ENCODE measurements at regions not wholly inside any gene's neighbourhood (a gene's known extent, or its start where the extent isn't known, plus 50 kb on each side); places are given as distances from the start of the nearest gene placed in this dataset.

- Histone ChIP-seq H3K27ac (replicated peaks) (no peak overlapping the region), H3K36me3 (no peaks in the 10 kb centered on the region), H3K9me3 (replicated peaks) (peaks cover 15% of the 10 kb centered on the region), H3K4me3 (no peak overlapping the region), H3K27me3 (ENCODE audit: low read depth) (peaks cover 13% of the 10 kb centered on the region), H3K4me1 (no peaks in the 10 kb centered on the region)
- DNase-seq, result no peak
- intact Hi-C loops (cut with micrococcal nuclease), result no loop called here
- no peak for TF ChIP-seq CTCF (IDR thresholded peaks at IDR 0.05; ENCODE audit: borderline replicate concordance)
Measured at GRCh38 chr11:2083411-2083810, 55.8 kb downstream of the IGF2 start.

- no peak overlapping the region for H3K27ac ChIP-seq (replicated peaks)
- DNase-seq, result no peak
- no peaks in the 10 kb centered on the region for H3K9me3 ChIP-seq (replicated peaks)
- H3K27me3 ChIP-seq (ENCODE audit: low read depth), result peaks cover 25% of the 10 kb centered on the region
- no peak overlapping the region for H3K4me3 ChIP-seq
- H3K4me1 ChIP-seq, result no peaks in the 10 kb centered on the region
- intact Hi-C loops (cut with micrococcal nuclease), result no loop called here
- TF ChIP-seq CTCF (IDR thresholded peaks at IDR 0.05; ENCODE audit: borderline replicate concordance), result no peak
- H3K36me3 ChIP-seq, result no peaks in the 10 kb centered on the region
Measured at GRCh38 chr11:2077061-2077802, 62.0 kb downstream of the IGF2 start.

- no peak for TF ChIP-seq CTCF (IDR thresholded peaks at IDR 0.05; ENCODE audit: borderline replicate concordance)
- Histone ChIP-seq H3K4me3 (no peak overlapping the region), H3K36me3 (no peaks in the 10 kb centered on the region), H3K27ac (replicated peaks) (no peak overlapping the region), H3K27me3 (ENCODE audit: low read depth) (peaks cover 33% of the 10 kb centered on the region), H3K4me1 (no peaks in the 10 kb centered on the region), H3K9me3 (replicated peaks) (no peaks in the 10 kb centered on the region)
- intact Hi-C loops (cut with micrococcal nuclease), result no loop called here
- DNase-seq, result no peak
Measured at GRCh38 chr11:2076441-2076840, 62.7 kb downstream of the IGF2 start.

- Histone ChIP-seq H3K36me3 (no peaks in the 10 kb centered on the region), H3K27me3 (ENCODE audit: low read depth) (peaks cover 44% of the 10 kb centered on the region), H3K9me3 (replicated peaks) (no peaks in the 10 kb centered on the region), H3K4me3 (no peak overlapping the region), H3K4me1 (no peaks in the 10 kb centered on the region), H3K27ac (replicated peaks) (no peak overlapping the region)
- TF ChIP-seq CTCF (IDR thresholded peaks at IDR 0.05; ENCODE audit: borderline replicate concordance), result no peak
- intact Hi-C loops (cut with micrococcal nuclease), result no loop called here
- no peak for DNase-seq
Measured at GRCh38 chr11:2074266-2074825, 64.8 kb downstream of the IGF2 start.

- intact Hi-C loops (cut with micrococcal nuclease), result no loop called here
- Histone ChIP-seq H3K4me1 (no peaks in the 10 kb centered on the region), H3K4me3 (no peak overlapping the region), H3K9me3 (replicated peaks) (peaks cover 8% of the 10 kb centered on the region), H3K27me3 (ENCODE audit: low read depth) (peaks cover 49% of the 10 kb centered on the region), H3K36me3 (no peaks in the 10 kb centered on the region), H3K27ac (replicated peaks) (no peak overlapping the region)
- DNase-seq, result no peak
- TF ChIP-seq CTCF (IDR thresholded peaks at IDR 0.05; ENCODE audit: borderline replicate concordance), result no peak
Measured at GRCh38 chr11:2072551-2073261, 66.5 kb downstream of the IGF2 start.
